GM12872 (cell line): ENCODE measurements at regions not wholly inside any gene's neighbourhood (a gene's known extent, or its start where the extent isn't known, plus 50 kb on each side); places are given as distances from the start of the nearest gene placed in this dataset.

Experiments used
- TF ChIP-seq, protein P1 (sequence below): IDR thresholded peaks from 3 replicates; pipeline ENCODE4 v1.5.1; 2011; ENCODE audit warnings: low read depth, mild to moderate bottlenecking, low read length, moderate library complexity; ENCODE audit not compliant: insufficient read depth

DNA sequence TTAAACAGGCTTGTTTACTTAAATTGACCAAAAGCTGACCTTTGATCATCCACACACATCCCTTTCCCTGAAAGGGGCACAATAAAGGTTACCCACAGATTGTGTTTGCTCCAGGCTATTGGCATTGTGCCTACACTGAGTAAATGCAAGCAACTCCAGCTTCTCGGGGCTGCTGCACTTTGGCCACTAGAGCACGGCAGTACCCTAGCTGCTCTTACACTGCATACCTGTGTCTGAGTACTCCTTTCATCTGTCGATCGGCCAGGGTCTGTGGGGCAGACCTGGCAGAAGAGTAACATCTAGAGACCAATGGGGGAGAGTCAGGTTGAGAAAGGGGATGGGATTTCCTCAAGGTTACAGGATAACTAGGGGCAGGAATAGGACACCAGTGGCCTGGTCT lies 281.9 kb upstream of the NMUR2 start:
- TF ChIP-seq, protein P1, sequence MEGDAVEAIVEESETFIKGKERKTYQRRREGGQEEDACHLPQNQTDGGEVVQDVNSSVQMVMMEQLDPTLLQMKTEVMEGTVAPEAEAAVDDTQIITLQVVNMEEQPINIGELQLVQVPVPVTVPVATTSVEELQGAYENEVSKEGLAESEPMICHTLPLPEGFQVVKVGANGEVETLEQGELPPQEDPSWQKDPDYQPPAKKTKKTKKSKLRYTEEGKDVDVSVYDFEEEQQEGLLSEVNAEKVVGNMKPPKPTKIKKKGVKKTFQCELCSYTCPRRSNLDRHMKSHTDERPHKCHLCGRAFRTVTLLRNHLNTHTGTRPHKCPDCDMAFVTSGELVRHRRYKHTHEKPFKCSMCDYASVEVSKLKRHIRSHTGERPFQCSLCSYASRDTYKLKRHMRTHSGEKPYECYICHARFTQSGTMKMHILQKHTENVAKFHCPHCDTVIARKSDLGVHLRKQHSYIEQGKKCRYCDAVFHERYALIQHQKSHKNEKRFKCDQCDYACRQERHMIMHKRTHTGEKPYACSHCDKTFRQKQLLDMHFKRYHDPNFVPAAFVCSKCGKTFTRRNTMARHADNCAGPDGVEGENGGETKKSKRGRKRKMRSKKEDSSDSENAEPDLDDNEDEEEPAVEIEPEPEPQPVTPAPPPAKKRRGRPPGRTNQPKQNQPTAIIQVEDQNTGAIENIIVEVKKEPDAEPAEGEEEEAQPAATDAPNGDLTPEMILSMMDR = no peak

DNA sequence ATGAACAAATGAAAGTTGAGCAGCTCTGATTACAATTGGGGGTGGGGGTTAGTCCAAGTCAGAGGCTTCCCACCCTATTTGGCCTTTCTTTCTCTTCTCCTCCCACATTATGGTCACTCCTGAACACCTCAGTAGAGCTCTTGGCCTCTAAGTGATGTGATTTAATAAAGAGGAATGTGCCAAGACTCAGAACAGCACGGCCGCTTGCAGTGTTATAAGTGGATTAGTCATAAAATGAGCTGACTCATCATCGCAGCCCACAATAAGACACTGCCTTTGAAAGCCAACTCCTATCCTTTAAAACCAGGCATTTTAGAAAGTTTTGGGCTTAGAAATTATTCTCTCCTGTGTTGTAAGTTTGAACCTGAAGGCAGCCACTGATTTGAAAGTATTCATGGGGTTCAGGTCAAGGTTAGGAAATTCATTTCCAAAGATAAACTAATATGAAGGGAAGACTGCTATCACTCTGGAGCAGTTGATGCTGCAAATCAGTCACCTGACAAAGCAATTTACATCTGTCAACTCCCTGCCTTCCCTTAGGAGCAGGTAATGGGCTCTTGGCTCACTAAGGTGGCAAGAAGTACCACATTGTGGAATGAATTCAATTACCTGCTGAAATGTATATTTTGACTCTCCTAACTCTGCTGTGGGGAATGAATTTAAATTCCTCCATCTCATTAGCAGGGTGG lies 283.6 kb upstream of the NMUR2 start:
- TF ChIP-seq, protein P1 = no peak

DNA sequence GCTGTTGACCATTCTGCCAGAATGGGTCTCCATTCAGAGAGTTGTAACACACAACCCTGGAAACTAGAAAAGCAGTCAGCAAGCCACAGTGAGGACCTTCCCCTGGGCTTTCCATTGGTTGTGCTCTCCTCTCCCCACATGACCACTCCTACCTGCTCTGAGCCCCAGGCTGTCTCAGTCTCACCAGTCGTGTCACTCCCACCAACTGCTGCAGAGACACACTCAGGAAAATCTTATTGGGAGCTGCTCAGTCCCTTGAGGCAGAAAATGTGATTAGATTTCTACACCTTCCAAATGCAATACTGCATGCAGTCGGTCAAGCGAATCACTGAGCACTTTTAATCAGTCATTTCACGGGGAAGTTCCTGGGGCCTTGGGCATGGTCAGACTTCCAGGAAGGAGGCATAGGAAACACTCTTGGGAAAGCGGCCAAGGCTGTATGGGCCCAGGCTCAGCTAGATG lies 284.2 kb upstream of the NMUR2 start:
- TF ChIP-seq, protein P1 = no peak

DNA sequence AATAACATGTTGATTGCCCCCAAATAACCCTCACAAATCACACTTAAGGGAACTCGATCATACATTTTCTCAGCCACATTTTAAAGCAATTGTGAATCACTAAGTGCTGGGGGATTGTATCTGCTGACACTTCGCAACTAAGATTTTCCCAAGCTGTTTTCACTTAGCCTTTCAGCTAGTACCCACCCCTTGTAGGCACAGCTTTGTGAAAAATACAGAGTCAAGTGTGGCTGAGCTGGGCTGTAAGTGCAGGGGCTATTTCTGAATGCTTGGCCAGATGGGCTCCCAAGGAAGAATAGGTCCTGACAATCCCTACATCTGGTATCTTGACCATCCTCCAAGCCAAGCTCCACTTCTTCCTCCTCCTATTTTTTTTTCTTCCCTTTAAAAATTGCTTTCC lies 289.2 kb upstream of the NMUR2 start:
- TF ChIP-seq, protein P1 = no peak

DNA sequence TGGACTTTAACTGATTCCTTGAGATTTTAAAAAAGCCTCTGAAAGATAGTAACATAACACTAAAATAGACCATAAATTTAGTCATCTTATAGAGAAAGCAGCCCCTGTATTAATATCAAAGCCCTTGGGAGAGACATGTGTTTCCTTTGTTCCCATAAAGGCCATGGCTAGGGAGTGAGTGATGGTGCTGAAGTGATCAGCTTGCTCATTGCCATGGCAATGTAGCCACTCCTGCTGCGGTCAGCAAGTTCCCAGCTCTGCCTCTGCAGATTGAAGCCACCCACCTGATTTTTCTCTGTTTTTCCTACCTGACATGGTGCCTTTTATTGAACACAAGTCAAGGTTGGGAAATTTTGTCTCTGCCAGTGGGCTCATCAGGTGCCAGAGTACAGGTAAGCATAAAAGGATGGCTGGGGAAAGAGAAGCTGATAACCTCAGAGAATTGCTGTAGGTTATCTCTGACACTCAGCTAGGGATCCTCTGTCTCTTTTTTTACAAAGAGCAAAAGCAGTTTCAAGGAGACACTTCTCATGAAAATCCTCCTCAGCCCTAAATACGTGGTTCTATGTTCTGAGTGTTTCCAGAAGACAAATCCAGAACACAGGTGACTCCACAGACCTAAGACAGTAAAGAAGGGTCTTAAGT lies 296.3 kb upstream of the NMUR2 start:
- TF ChIP-seq, protein P1 = no peak

DNA sequence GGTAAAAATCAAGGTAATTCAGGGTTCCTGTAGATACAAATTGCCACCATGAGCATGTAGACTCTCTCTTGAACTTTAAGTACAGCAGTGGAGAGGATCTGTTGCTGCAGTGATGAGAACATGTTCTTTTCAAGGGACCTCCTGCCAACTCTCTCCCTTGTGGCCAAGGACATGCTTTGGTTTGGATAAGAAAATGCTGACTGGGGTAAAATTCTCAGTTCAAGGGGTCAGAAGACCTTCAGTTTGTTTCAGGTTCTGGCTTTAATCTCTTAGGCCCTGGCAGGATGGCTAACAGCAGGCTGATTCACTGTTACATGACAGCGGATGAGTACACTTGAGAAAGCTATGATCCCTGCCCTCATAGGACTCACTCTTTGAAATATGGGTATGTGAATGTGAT lies 299.2 kb upstream of the NMUR2 start:
- TF ChIP-seq, protein P1 = no peak

DNA sequence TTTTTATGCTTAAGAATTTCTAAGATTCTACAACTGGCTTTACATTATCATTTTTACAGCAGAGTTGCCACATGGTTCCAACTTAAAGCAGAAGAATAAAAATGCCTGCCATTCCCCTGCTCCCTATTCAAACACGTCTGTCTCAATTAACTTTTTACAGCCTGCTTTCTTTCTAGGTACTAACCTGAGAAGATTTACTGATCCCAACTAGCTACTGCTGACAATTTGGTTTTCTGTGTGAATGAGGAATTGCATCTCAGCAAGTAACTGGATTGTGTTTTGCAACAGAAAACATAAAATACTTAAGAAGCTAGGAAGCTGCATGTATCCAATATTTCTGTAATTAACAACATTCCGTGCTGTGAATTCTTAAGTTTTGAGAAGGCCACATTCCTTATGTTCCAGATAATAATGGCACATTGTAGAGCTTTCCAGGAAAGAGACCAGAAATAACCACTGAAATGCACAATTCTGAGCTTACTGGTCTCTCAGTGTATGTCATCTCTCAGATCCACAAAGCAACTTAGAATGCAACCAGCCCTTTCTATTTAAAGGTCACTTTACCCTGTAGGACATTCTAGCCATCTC lies 306.8 kb upstream of the NMUR2 start:
- TF ChIP-seq, protein P1 = no peak
